Uterus (tissue), 3 donors: ENCODE measurements at regions not wholly inside any gene's neighbourhood (a gene's known extent, or its start where the extent isn't known, plus 50 kb on each side); places are given as distances from the start of the nearest gene placed in this dataset.

Source experiments
- DNase-seq, 2 donors: peaks; one replicate each; pipeline ENCODE4 v3.0.0-alpha.2; 2019 to 2020
- H3K27ac ChIP-seq, 2 donors: fragments of 200-600 bp; sonication (generic); 1 replicate in 1 of 2; 2 replicates in 1 of 2; pipeline ENCODE4 v1.5.1; 2016 to 2018
- H3K27me3 ChIP-seq, 2 donors: fragments of 200-600 bp; sonication (generic); one replicate each; pipeline ENCODE4 v1.5.1; 2018 to 2019; ENCODE audit warnings: control low read depth in 1 of 2
- H3K36me3 ChIP-seq, 2 donors: fragments of 200-600 bp; sonication (generic); one replicate each; pipeline ENCODE4 v1.5.1; 2019; ENCODE audit warnings: control low read depth in 1 of 2
- H3K4me1 ChIP-seq, 2 donors: fragments of 200-600 bp; sonication (generic); one replicate each; pipeline ENCODE4 v1.5.1; 2018 to 2019; ENCODE audit warnings: control low read depth in 1 of 2
- H3K4me3 ChIP-seq, 2 donors: fragments of 200-600 bp; sonication (generic); 1 replicate in 1 of 2; 2 replicates in 1 of 2; pipeline ENCODE4 v1.5.1; 2018 to 2019; ENCODE audit warnings: mild to moderate bottlenecking in 1 of 2
- H3K9me3 ChIP-seq, 2 donors: fragments of 200-600 bp; sonication (generic); one replicate each; pipeline ENCODE4 v1.5.1; 2019; ENCODE audit warnings: control low read depth in 1 of 2
- CTCF ChIP-seq, 4 experiments: fragments of 200-600 bp in 2 of 4; fragments of 450-650 bp in 2 of 4; sonication (generic) in 2 of 4; IDR thresholded peaks; one replicate each; pipeline ENCODE4 v1.5.1; 2016 to 2019; ENCODE audit warnings: antibody characterized with exemption in 4 of 4, mild to moderate bottlenecking in 2 of 4, moderate library complexity in 1 of 4
- POLR2A ChIP-seq, 2 donors: fragments of 450-650 bp; IDR thresholded peaks; one replicate each; pipeline ENCODE4 v1.6.1; 2016; ENCODE audit warnings: antibody characterized with exemption in 2 of 2, mild to moderate bottlenecking in 1 of 2, moderate library complexity in 1 of 2
- intact Hi-C: fragments of 100-400 bp; cut with DNase I; formaldehyde crosslinking; loops from one replicate; pipeline ENCODE4 v1.15.1; 2023; ENCODE audit warnings: low total_unique reads
- donor health status: DM: yes; HTN: yes; CAD: no.

GRCh38 chr12:46910830-46911229 lies 85.0 kb upstream of the SLC38A4 start:
- no peak overlapping the region for H3K4me3 ChIP-seq
- DNase-seq: no peak
- no peaks in the 10 kb centered on the region for H3K9me3 ChIP-seq
- H3K27me3 ChIP-seq: no peaks in the 10 kb centered on the region
- no peaks in the 10 kb centered on the region for H3K36me3 ChIP-seq
- H3K27ac ChIP-seq: no peak overlapping the region
- TF ChIP-seq CTCF (IDR thresholded peaks at IDR 0.05): no peak
- TF ChIP-seq POLR2A (IDR thresholded peaks at IDR 0.05): no peak
- no peaks in the 10 kb centered on the region for H3K4me1 ChIP-seq
- intact Hi-C loops: no loop called here

GRCh38 chr12:46914336-46914735 lies 88.5 kb upstream of the SLC38A4 start:
- DNase-seq: no peak
- no peak for TF ChIP-seq POLR2A (IDR thresholded peaks at IDR 0.05)
- TF ChIP-seq CTCF (IDR thresholded peaks at IDR 0.05): no peak
- no peaks in the 10 kb centered on the region for H3K27me3 ChIP-seq
- no peaks in the 10 kb centered on the region for H3K9me3 ChIP-seq
- no peaks in the 10 kb centered on the region for H3K4me1 ChIP-seq
- H3K4me3 ChIP-seq: no peak overlapping the region
- no peak overlapping the region for H3K27ac ChIP-seq
- no peaks in the 10 kb centered on the region for H3K36me3 ChIP-seq
- intact Hi-C loops: no loop called here

GRCh38 chr12:46915082-46915481 lies 89.3 kb upstream of the SLC38A4 start:
- Histone ChIP-seq H3K36me3 (no peaks in the 10 kb centered on the region), H3K27ac (no peak overlapping the region), H3K27me3 (no peaks in the 10 kb centered on the region), H3K4me1 (no peaks in the 10 kb centered on the region), H3K9me3 (no peaks in the 10 kb centered on the region), H3K4me3 (no peak overlapping the region)
- DNase-seq: peak; percentile 36 to 46
- no peak for TF ChIP-seq POLR2A (IDR thresholded peaks at IDR 0.05)
- no peak for TF ChIP-seq CTCF (IDR thresholded peaks at IDR 0.05)
- intact Hi-C loops: no loop called here

GRCh38 chr12:46915836-46916235 lies 90.0 kb upstream of the SLC38A4 start:
- Histone ChIP-seq H3K36me3 (no peaks in the 10 kb centered on the region), H3K27ac (no peak overlapping the region), H3K9me3 (no peaks in the 10 kb centered on the region), H3K4me1 (no peaks in the 10 kb centered on the region), H3K4me3 (no peak overlapping the region), H3K27me3 (no peaks in the 10 kb centered on the region)
- peak in 1 of 2 donors; percentile 55 for DNase-seq
- intact Hi-C loops: loop anchor here (2.0 kb wide), 1 partner anchor 19 kb away; no protein-coding TSS in a partner anchor
- TF ChIP-seq POLR2A (IDR thresholded peaks at IDR 0.05) (no peak), CTCF (IDR thresholded peaks at IDR 0.05) (no peak)

- Histone ChIP-seq H3K36me3 (no peaks in the 10 kb centered on the region), H3K4me1 (no peaks in the 10 kb centered on the region), H3K27me3 (no peaks in the 10 kb centered on the region), H3K4me3 (no peak overlapping the region), H3K27ac (no peak overlapping the region), H3K9me3 (no peaks in the 10 kb centered on the region)
- intact Hi-C loops: loop anchor here (2.0 kb wide), 1 partner anchor 20 kb away; no protein-coding TSS in a partner anchor
- TF ChIP-seq CTCF (IDR thresholded peaks at IDR 0.05): no peak
- TF ChIP-seq POLR2A (IDR thresholded peaks at IDR 0.05): no peak
- DNase-seq: no peak
Measured at GRCh38 chr12:46916796-46917419, 91.1 kb upstream of the SLC38A4 start.
